GM23338 (cell line): ENCODE measurements at regions not wholly inside any gene's neighbourhood (a gene's known extent, or its start where the extent isn't known, plus 50 kb on each side); places are given as distances from the start of the nearest gene placed in this dataset.

Experiments used
- CTCF ChIP-seq, 2 experiments: fragments of 200-600 bp in 1 of 2; sonication (generic) in 1 of 2; conservative IDR thresholded peaks; 2 replicates each; pipeline versions ENCODE4 v1.5.1 to v1.6.1; 2016 to 2017; ENCODE audit warnings: antibody characterized with exemption in 2 of 2, low read depth in 2 of 2, mild to moderate bottlenecking in 2 of 2, moderate library complexity in 1 of 2
- POLR2AphosphoS5 ChIP-seq: IDR thresholded peaks from 2 replicates; pipeline ENCODE4 v1.6.1; 2016; ENCODE audit warnings: antibody characterized with exemption, low read depth

- TF ChIP-seq CTCF (conservative IDR thresholded peaks at IDR 0.05; ENCODE audit: low read depth in 2 of 2): no peak
- no peak for TF ChIP-seq POLR2AphosphoS5
Measured at GRCh38 chr1:81558291-81559076, 242.2 kb upstream of the ADGRL2 start.
